OCI-LY7 (cell line): ENCODE measurements at regions not wholly inside any gene's neighbourhood (a gene's known extent, or its start where the extent isn't known, plus 50 kb on each side); places are given as distances from the start of the nearest gene placed in this dataset.

Experiments used
- BruUV-seq: library from RNA; stranded (reverse); fragments of 400-500 nt; replicated peaks from 2 replicates; lab custom pipeline; 2021; lab: Mats Ljungman, UMichigan
- CTCF ChIA-PET: fragments of 300-600 bp; sonication (Branson Sonifier 250); formaldehyde crosslinking; loops from one replicate; lab custom pipeline; 2022; ENCODE audit warnings: antibody characterized with exemption; ENCODE audit not compliant: unreplicated experiment; lab: Charles Lee
- POLR2A ChIA-PET: fragments of 300-600 bp; sonication (Branson Sonifier 250); formaldehyde crosslinking; loops from one replicate; lab custom pipeline; 2022; ENCODE audit warnings: antibody characterized with exemption; lab: Charles Lee
- DNase-seq: peaks from one replicate; pipeline ENCODE4 v3.0.0-alpha.2; 2015; ENCODE audit warnings: low spot score
- H2AFZ ChIP-seq: fragments of 200-600 bp; sonication (generic), shearing (Covaris generic); 2 replicates; pipeline ENCODE4 v1.6.1; 2014; ENCODE audit warnings: mild to moderate bottlenecking, antibody characterized with exemption, low read length, moderate library complexity
- H3K27ac ChIP-seq: fragments of 200-600 bp; sonication (generic); 2 replicates; pipeline ENCODE4 v1.5.1; 2014; ENCODE audit warnings: mixed run types, low read depth, mild to moderate bottlenecking, moderate library complexity, low read length, inconsistent platforms; ENCODE audit not compliant: poor library complexity, severe bottlenecking
- H3K36me3 ChIP-seq: fragments of 200-600 bp; sonication (generic); 2 replicates; pipeline ENCODE4 v1.6.1; 2014; ENCODE audit warnings: mild to moderate bottlenecking, antibody characterized with exemption, low read length, moderate library complexity, mixed read lengths; ENCODE audit not compliant: insufficient read depth
- H3K4me1 ChIP-seq: fragments of 200-600 bp; sonication (generic); 2 replicates; pipeline ENCODE4 v1.5.1; 2014; ENCODE audit warnings: mild to moderate bottlenecking, low read length; ENCODE audit not compliant: insufficient read depth, poor library complexity, severe bottlenecking
- H3K4me2 ChIP-seq: fragments of 200-600 bp; sonication (generic); 2 replicates; pipeline ENCODE4 v1.6.1; 2014; ENCODE audit warnings: mild to moderate bottlenecking, low read length
- H3K4me3 ChIP-seq: fragments of 200-600 bp; sonication (generic); 2 replicates; pipeline ENCODE4 v1.5.1; 2014; ENCODE audit warnings: mild to moderate bottlenecking, low read depth, low read length; ENCODE audit not compliant: poor library complexity, severe bottlenecking
- H3K79me2 ChIP-seq: fragments of 200-600 bp; sonication (generic); 2 replicates; pipeline ENCODE4 v1.6.1; 2016; ENCODE audit warnings: low read depth, mild to moderate bottlenecking, low read length, moderate library complexity, mixed read lengths; ENCODE audit not compliant: insufficient read depth
- H3K9me2 ChIP-seq: fragments of 200-600 bp; sonication (generic); 2 replicates; pipeline ENCODE4 v1.6.1; 2016; ENCODE audit warnings: mild to moderate bottlenecking, low read length, mixed read lengths; ENCODE audit not compliant: insufficient read depth
- H3K9me3 ChIP-seq: fragments of 200-600 bp; sonication (generic); 2 replicates; pipeline ENCODE4 v1.6.1; 2014; ENCODE audit warnings: mild to moderate bottlenecking, mixed run types, low read length, mixed read lengths
- H4K20me1 ChIP-seq: fragments of 200-600 bp; sonication (generic); 2 replicates; pipeline ENCODE4 v1.6.1; 2014; ENCODE audit warnings: mild to moderate bottlenecking, antibody characterized with exemption, low read length, moderate library complexity, mixed read lengths; ENCODE audit not compliant: insufficient read depth
- CTCF ChIP-seq: fragments of 200-600 bp; sonication (generic); conservative IDR thresholded peaks from 2 replicates; pipeline ENCODE4 v1.5.1; 2014; ENCODE audit warnings: mild to moderate bottlenecking, antibody characterized with exemption, low read length, moderate library complexity, mixed read lengths
- EZH2phosphoT487 ChIP-seq: fragments of 200-600 bp; sonication (generic); IDR thresholded peaks from 2 replicates; pipeline ENCODE4 v1.6.1; 2018; ENCODE audit warnings: low read depth, borderline replicate concordance, mild to moderate bottlenecking, mixed run types, antibody characterized with exemption, low read length, moderate library complexity, mixed read lengths
- intact Hi-C: fragments of 100-400 bp; cut with micrococcal nuclease; formaldehyde crosslinking; loops from one replicate; pipeline ENCODE4 v1.10.0; 2022; ENCODE audit not compliant: unreplicated experiment

- intact Hi-C loops, result no loop called here
- no TSS peak for BruUV-seq
- H3K27ac ChIP-seq, result no peak overlapping the region
- no peaks in the 10 kb centered on the region for H4K20me1 ChIP-seq
- H3K36me3 ChIP-seq, result no peaks in the 10 kb centered on the region
- no peak overlapping the region for H3K4me3 ChIP-seq
- no peaks in the 10 kb centered on the region for H3K4me1 ChIP-seq
- H3K9me3 ChIP-seq, result no peaks in the 10 kb centered on the region
- no peak overlapping the region for H3K4me2 ChIP-seq
- no peak overlapping the region for H2AFZ ChIP-seq
- CTCF ChIA-PET, result no interaction called here
- TF ChIP-seq EZH2phosphoT487 (no peak), CTCF (no peak)
- no peak for DNase-seq
- no peaks in the 10 kb centered on the region for H3K9me2 ChIP-seq
- no peaks in the 10 kb centered on the region; the same call in 1 of the 2 replicates for H3K79me2 ChIP-seq
- POLR2A ChIA-PET, result no interaction called here
These were observed 1383.2 kb upstream of the CELF2 start for GRCh38 chr10:9634466-9634865.

- intact Hi-C loops, result no loop called here
- H3K4me3 ChIP-seq, result no peak overlapping the region
- TF ChIP-seq CTCF (no peak), EZH2phosphoT487 (no peak)
- ChIA-PET CTCF (no interaction called here), POLR2A (interaction anchor here (0.5 kb wide), 1 partner anchor 101 kb away, joined by 7 read pairs; no protein-coding TSS in a partner anchor)
- H3K4me1 ChIP-seq, result no peaks in the 10 kb centered on the region
- no peaks in the 10 kb centered on the region; the same call in 1 of the 2 replicates for H3K79me2 ChIP-seq
- no peak for DNase-seq
- H4K20me1 ChIP-seq, result no peaks in the 10 kb centered on the region
- no peaks in the 10 kb centered on the region for H3K9me3 ChIP-seq
- H3K36me3 ChIP-seq, result no peaks in the 10 kb centered on the region
- H2AFZ ChIP-seq, result no peak overlapping the region
- no TSS peak for BruUV-seq
- H3K4me2 ChIP-seq, result no peak overlapping the region
- H3K9me2 ChIP-seq, result no peaks in the 10 kb centered on the region
- no peak overlapping the region for H3K27ac ChIP-seq
These were observed 1382.0 kb upstream of the CELF2 start for GRCh38 chr10:9635691-9636090.

- no peak overlapping the region for H2AFZ ChIP-seq
- ChIA-PET POLR2A (no interaction called here), CTCF (no interaction called here)
- no peak for DNase-seq
- BruUV-seq, result no TSS peak
- H4K20me1 ChIP-seq, result no peaks in the 10 kb centered on the region
- no peaks in the 10 kb centered on the region for H3K9me2 ChIP-seq
- H3K36me3 ChIP-seq, result no peaks in the 10 kb centered on the region
- TF ChIP-seq EZH2phosphoT487 (no peak), CTCF (no peak)
- H3K27ac ChIP-seq, result no peak overlapping the region
- no peak overlapping the region for H3K4me3 ChIP-seq
- H3K4me2 ChIP-seq, result no peak overlapping the region
- no peaks in the 10 kb centered on the region; the same call in 1 of the 2 replicates for H3K79me2 ChIP-seq
- no peaks in the 10 kb centered on the region for H3K4me1 ChIP-seq
- intact Hi-C loops, result no loop called here
- H3K9me3 ChIP-seq, result no peaks in the 10 kb centered on the region
These were observed 1381.5 kb upstream of the CELF2 start for GRCh38 chr10:9636216-9636615.
